ENCODE measurements at regions not wholly inside any gene's neighbourhood (a gene's known extent, or its start where the extent isn't known, plus 50 kb on each side); places are given as distances from the start of the nearest gene placed in this dataset.

GRCh38 chr2:129717560-129718130 lies 261.8 kb upstream of the RAB6C start:
- no peaks in the 10 kb centered on the region for H3K9me2 ChIP-seq (replicated peaks; ENCODE audit: insufficient read depth, low read length)
- H3K4me3 ChIP-seq (ENCODE audit: low read length), result no peak overlapping the region
- no peak overlapping the region for H2AFZ ChIP-seq (ENCODE audit: low read length)
- no peaks in the 10 kb centered on the region for H3K9me3 ChIP-seq (replicated peaks; ENCODE audit: insufficient read depth, low read length)
- no peak for DNase-seq
- no peak overlapping the region for H3K9ac ChIP-seq (ENCODE audit: low read length)
- H3K27me3 ChIP-seq (replicated peaks; ENCODE audit: insufficient read depth, low read length), result no peaks in the 10 kb centered on the region
- no peaks in the 10 kb centered on the region for H3K36me3 ChIP-seq (replicated peaks; ENCODE audit: insufficient read depth, low read length)
- no peak overlapping the region for H3K27ac ChIP-seq (ENCODE audit: low read length)
- no peaks in the 10 kb centered on the region for H3K79me2 ChIP-seq (ENCODE audit: low read length)
- H4K20me1 ChIP-seq (ENCODE audit: insufficient read depth, low read length), result no peaks in the 10 kb centered on the region
- no peaks in the 10 kb centered on the region for H3K4me1 ChIP-seq (ENCODE audit: low read length)
- H3K4me2 ChIP-seq (ENCODE audit: low read depth, low read length), result no peak overlapping the region
- TF ChIP-seq CTCF (IDR thresholded peaks at IDR 0.05; ENCODE audit: low read length), result no peak
- no peak for TF ChIP-seq EZH2phosphoT487 (IDR thresholded peaks at IDR 0.05; ENCODE audit: low read length)
- no peak for TF ChIP-seq EZH2 (optimal IDR thresholded peaks at IDR 0.05; ENCODE audit: low read depth, low read length)
- no peaks in the 10 kb centered on the region for H3F3A ChIP-seq (ENCODE audit: insufficient read depth, low read length)

- H3K27me3 ChIP-seq (replicated peaks; ENCODE audit: insufficient read depth, low read length), result no peaks in the 10 kb centered on the region
- H4K20me1 ChIP-seq (ENCODE audit: insufficient read depth, low read length), result no peaks in the 10 kb centered on the region
- H3K4me2 ChIP-seq (ENCODE audit: low read depth, low read length), result no peak overlapping the region
- no peak overlapping the region for H2AFZ ChIP-seq (ENCODE audit: low read length)
- no peak for TF ChIP-seq EZH2 (optimal IDR thresholded peaks at IDR 0.05; ENCODE audit: low read depth, low read length)
- TF ChIP-seq EZH2phosphoT487 (IDR thresholded peaks at IDR 0.05; ENCODE audit: low read length), result no peak
- TF ChIP-seq CTCF (IDR thresholded peaks at IDR 0.05; ENCODE audit: low read length), result no peak
- H3K9me2 ChIP-seq (replicated peaks; ENCODE audit: insufficient read depth, low read length), result no peaks in the 10 kb centered on the region
- H3K9ac ChIP-seq (ENCODE audit: low read length), result no peak overlapping the region
- H3K79me2 ChIP-seq (ENCODE audit: low read length), result no peaks in the 10 kb centered on the region
- H3K4me1 ChIP-seq (ENCODE audit: low read length), result no peaks in the 10 kb centered on the region
- no peak for DNase-seq
- no peak overlapping the region for H3K27ac ChIP-seq (ENCODE audit: low read length)
- no peak overlapping the region for H3K4me3 ChIP-seq (ENCODE audit: low read length)
- H3K9me3 ChIP-seq (replicated peaks; ENCODE audit: insufficient read depth, low read length), result no peaks in the 10 kb centered on the region
- no peaks in the 10 kb centered on the region for H3K36me3 ChIP-seq (replicated peaks; ENCODE audit: insufficient read depth, low read length)
- H3F3A ChIP-seq (ENCODE audit: insufficient read depth, low read length), result no peaks in the 10 kb centered on the region
These were observed 260.1 kb upstream of the RAB6C start for GRCh38 chr2:129719335-129719734.

GRCh38 chr2:129720360-129720759 lies 259.1 kb upstream of the RAB6C start:
- Histone ChIP-seq H3K9me2 (replicated peaks; ENCODE audit: insufficient read depth, low read length) (no peaks in the 10 kb centered on the region), H2AFZ (ENCODE audit: low read length) (no peak overlapping the region), H3K9me3 (replicated peaks; ENCODE audit: insufficient read depth, low read length) (no peaks in the 10 kb centered on the region), H3K79me2 (ENCODE audit: low read length) (no peaks in the 10 kb centered on the region), H3K4me2 (ENCODE audit: low read depth, low read length) (no peak overlapping the region), H3K4me3 (ENCODE audit: low read length) (no peak overlapping the region), H3K4me1 (ENCODE audit: low read length) (no peaks in the 10 kb centered on the region), H3K27ac (ENCODE audit: low read length) (no peak overlapping the region), H3K36me3 (replicated peaks; ENCODE audit: insufficient read depth, low read length) (no peaks in the 10 kb centered on the region), H3K9ac (ENCODE audit: low read length) (no peak overlapping the region), H4K20me1 (ENCODE audit: insufficient read depth, low read length) (no peaks in the 10 kb centered on the region), H3F3A (ENCODE audit: insufficient read depth, low read length) (no peaks in the 10 kb centered on the region), H3K27me3 (replicated peaks; ENCODE audit: insufficient read depth, low read length) (no peaks in the 10 kb centered on the region)
- TF ChIP-seq EZH2 (optimal IDR thresholded peaks at IDR 0.05; ENCODE audit: low read depth, low read length) (no peak), CTCF (IDR thresholded peaks at IDR 0.05; ENCODE audit: low read length) (no peak), EZH2phosphoT487 (IDR thresholded peaks at IDR 0.05; ENCODE audit: low read length) (no peak)
- DNase-seq, result no peak
